ENCODE measurements at regions not wholly inside any gene's neighbourhood (a gene's known extent, or its start where the extent isn't known, plus 50 kb on each side); places are given as distances from the start of the nearest gene placed in this dataset.

DNA sequence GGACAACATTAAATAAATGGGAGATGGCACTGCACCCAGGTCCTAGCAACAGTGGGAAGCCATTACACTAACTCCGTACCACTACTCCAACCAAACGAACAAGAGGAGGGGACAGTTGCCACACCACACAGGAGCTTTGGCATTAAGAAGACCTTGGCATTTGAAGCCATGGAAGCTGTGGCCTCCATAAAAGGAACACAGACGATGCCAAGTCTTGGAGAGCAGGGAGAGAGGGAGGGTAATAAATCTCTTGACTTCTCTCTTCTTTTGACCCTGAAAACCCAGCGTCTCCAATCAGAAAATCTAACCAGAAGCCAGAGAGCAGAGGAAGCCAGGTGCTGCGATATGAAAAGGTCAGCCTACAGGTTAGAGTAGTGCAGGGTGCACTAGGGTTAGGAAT, 338.8 kb upstream of the TMEM132C start:
- Mint-ChIP-seq H3K27ac (no peak overlapping the region), H3K4me1 (peaks cover 0 to 2% (median 0%) of the 10 kb centered on the region in 3 donors)

DNA sequence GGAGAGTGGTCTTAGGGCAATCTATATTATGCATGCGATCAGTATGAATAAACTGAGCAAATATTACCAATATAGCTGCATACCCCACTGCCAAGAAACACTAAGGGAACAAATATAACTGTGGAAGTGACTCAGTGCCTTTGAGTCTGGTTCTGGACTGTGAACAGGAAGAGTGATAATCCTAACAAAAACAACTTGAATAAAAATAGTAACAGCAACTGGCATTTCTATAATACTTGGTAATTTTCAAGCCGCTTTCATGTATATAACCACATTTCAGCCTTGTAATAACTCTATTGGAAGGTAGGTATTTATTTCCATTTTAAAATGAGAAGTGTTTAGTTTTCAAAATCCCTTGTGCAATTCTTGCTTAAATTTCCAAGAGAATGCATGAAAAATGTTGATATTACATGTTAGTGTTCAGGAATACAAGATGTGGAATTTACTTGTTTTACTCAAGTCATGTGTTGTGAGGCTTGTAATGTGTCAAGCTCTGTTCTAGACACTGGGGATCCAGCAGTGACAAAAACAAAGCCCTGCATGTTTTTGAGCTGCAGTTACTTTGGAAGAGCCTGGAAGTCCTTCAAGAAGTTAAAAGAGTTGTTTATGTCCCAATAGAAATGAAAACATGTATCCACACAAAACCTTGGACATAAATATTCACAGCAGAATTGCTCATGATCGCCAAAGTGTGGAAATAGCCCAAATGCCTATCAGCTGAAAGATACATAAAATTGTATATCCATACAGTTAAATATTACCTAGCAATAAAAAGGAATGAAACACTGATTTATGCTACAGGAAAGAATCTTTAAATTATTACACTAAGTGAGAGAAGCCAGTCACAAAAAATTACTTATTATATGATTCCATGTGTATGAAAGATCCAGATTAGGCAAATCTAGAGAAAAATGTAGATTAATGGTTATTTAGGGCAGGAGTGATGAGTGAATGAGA, 338.1 kb upstream of the TMEM132C start:
- H3K36me3 Mint-ChIP-seq, result no peaks in the 10 kb centered on the region
- H3K27me3 Mint-ChIP-seq, result no peaks in the 10 kb centered on the region
- H3K27ac Mint-ChIP-seq, result no peak overlapping the region
- H3K9me3 Mint-ChIP-seq, result peaks cover 0 to 5% (median 3%) of the 10 kb centered on the region in 3 donors
- peaks cover 0 to 2% (median 0%) of the 10 kb centered on the region in 3 donors for H3K4me1 Mint-ChIP-seq
- H3K4me3 Mint-ChIP-seq, result no peak overlapping the region

More for the DNA sequence above, 338.8 kb upstream of the TMEM132C start:
- no peaks in the 10 kb centered on the region for H3K36me3 Mint-ChIP-seq
- H3K27me3 Mint-ChIP-seq, result no peaks in the 10 kb centered on the region
- H3K9me3 Mint-ChIP-seq, result peaks cover 0 to 5% (median 2%) of the 10 kb centered on the region in 3 donors
- peak overlapping the region in 1 of 4 donors; percentile 58 for H3K4me3 Mint-ChIP-seq

- Mint-ChIP-seq H3K27me3 (no peaks in the 10 kb centered on the region), H3K4me3 (no peak overlapping the region), H3K9me3 (peaks cover 0 to 9% (median 5%) of the 10 kb centered on the region in 3 donors), H3K27ac (no peak overlapping the region), H3K36me3 (no peaks in the 10 kb centered on the region), H3K4me1 (peaks cover 0 to 2% (median 0%) of the 10 kb centered on the region in 3 donors)
These were observed 336.8 kb upstream of the TMEM132C start for GRCh38 chr12:127930122-127930521.

DNA sequence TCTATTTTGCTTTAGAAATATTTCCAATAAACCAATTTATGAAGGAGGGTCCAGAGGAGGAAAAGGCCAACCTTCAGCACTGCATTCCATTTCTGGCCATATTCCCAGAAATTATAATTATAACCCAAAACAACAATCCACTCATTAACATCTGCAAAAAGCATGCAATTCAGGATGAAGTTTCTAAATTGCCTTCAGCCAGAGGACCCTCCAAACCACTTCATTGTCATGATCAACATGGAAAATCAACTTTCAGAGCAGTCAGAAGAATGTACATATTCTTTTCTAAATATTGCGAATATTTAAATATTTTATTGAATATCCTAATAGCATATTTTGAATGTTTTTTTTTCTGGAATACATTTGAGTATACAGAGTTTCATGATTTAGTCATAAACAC, 332.6 kb upstream of the TMEM132C start:
- H3K4me3 Mint-ChIP-seq, result no peak overlapping the region
- no peak overlapping the region for H3K27ac Mint-ChIP-seq
- H3K36me3 Mint-ChIP-seq, result no peaks in the 10 kb centered on the region
- H3K4me1 Mint-ChIP-seq, result peaks cover 0 to 2% (median 0%) of the 10 kb centered on the region in 3 donors
- H3K27me3 Mint-ChIP-seq, result no peaks in the 10 kb centered on the region
- peaks cover 2 to 16% (median 5%) of the 10 kb centered on the region in 3 donors for H3K9me3 Mint-ChIP-seq

DNA sequence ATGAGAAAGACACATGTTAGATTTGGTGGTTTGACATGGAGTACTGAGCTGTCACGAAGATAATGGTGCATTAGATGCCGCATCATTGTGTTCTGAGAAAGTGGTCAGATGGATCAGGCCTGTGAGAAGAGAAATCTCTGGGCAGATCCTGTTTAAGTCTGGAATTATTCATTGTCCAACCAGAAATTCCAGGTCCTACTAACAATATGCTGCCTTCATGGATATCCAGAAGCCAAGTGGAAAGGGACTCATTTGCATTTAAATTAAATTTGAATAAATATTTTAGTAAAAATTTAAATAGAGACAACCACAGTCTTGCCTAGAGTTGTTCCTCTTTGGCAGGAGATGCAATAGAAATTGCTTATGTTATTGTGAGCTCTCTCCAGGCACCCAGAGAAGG, 330.5 kb upstream of the TMEM132C start:
- H3K4me1 Mint-ChIP-seq, result no peaks in the 10 kb centered on the region
- H3K27me3 Mint-ChIP-seq, result no peaks in the 10 kb centered on the region
- H3K4me3 Mint-ChIP-seq, result no peak overlapping the region
- no peak overlapping the region for H3K27ac Mint-ChIP-seq
- H3K36me3 Mint-ChIP-seq, result no peaks in the 10 kb centered on the region
- peaks cover 5 to 16% (median 6%) of the 10 kb centered on the region in 3 donors for H3K9me3 Mint-ChIP-seq

DNA sequence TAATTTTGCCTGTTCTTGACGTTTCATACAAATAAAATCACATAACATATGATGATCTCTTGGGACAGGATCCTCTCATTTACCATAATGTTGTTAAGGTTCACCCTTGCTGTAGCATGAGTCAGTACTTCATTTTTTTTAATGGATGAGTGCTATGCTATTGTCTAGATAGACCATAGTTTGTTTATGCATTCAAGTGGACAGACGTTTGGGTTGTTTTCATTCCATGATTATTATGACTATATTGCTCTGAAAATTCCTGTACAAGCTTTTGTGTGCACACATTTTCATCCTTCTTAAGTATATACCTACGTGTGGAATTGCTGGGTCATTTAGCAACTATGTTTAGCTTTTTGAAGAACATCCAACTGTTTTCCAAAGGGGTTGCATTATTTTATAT, 325.6 kb upstream of the TMEM132C start:
- Mint-ChIP-seq H3K4me1 (no peaks in the 10 kb centered on the region), H3K4me3 (no peak overlapping the region), H3K36me3 (no peaks in the 10 kb centered on the region)

DNA sequence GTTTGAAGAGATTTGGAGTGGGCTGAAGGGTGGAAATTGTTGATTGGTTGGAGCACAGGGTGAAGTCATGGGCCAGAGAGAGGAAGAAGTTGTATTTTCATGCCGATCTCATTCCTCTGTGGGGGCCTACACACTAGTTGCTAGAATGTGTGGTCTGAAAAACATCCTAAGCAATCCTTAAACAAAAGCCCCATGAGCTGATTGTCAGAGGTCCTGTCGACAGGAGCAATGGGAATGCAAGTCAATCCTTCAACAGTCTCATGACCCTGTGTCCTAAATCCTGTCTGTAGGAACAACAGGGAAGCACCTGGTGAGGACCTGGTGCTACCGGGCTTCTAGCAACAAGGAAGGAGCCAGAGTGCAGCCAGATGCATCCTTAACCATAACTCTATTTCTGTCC, 324.0 kb upstream of the TMEM132C start:
- Mint-ChIP-seq H3K36me3 (no peaks in the 10 kb centered on the region), H3K4me1 (no peaks in the 10 kb centered on the region), H3K4me3 (no peak overlapping the region), H3K27ac (no peak overlapping the region), H3K9me3 (peaks cover 5 to 12% (median 11%) of the 10 kb centered on the region in 3 donors), H3K27me3 (no peaks in the 10 kb centered on the region)

More for the DNA sequence above, 325.6 kb upstream of the TMEM132C start:
- Mint-ChIP-seq H3K27ac (no peak overlapping the region), H3K27me3 (no peaks in the 10 kb centered on the region), H3K9me3 (peaks cover 5 to 13% (median 9%) of the 10 kb centered on the region in 3 donors)

GRCh38 chr12:127943481-127944210, 323.3 kb upstream of the TMEM132C start:
- H3K9me3 Mint-ChIP-seq, result peaks cover 5 to 13% (median 11%) of the 10 kb centered on the region in 3 donors
- no peak overlapping the region for H3K27ac Mint-ChIP-seq
- no peaks in the 10 kb centered on the region for H3K27me3 Mint-ChIP-seq
- H3K4me3 Mint-ChIP-seq, result no peak overlapping the region
- no peaks in the 10 kb centered on the region for H3K4me1 Mint-ChIP-seq
- no peaks in the 10 kb centered on the region for H3K36me3 Mint-ChIP-seq

GRCh38 chr12:127944211-127944899, 322.6 kb upstream of the TMEM132C start:
- H3K9me3 Mint-ChIP-seq, result peaks cover 5 to 11% (median 6%) of the 10 kb centered on the region in 3 donors
- H3K4me1 Mint-ChIP-seq, result no peaks in the 10 kb centered on the region
- H3K36me3 Mint-ChIP-seq, result no peaks in the 10 kb centered on the region
- no peak overlapping the region for H3K4me3 Mint-ChIP-seq
- no peak overlapping the region for H3K27ac Mint-ChIP-seq
- H3K27me3 Mint-ChIP-seq, result no peaks in the 10 kb centered on the region

DNA sequence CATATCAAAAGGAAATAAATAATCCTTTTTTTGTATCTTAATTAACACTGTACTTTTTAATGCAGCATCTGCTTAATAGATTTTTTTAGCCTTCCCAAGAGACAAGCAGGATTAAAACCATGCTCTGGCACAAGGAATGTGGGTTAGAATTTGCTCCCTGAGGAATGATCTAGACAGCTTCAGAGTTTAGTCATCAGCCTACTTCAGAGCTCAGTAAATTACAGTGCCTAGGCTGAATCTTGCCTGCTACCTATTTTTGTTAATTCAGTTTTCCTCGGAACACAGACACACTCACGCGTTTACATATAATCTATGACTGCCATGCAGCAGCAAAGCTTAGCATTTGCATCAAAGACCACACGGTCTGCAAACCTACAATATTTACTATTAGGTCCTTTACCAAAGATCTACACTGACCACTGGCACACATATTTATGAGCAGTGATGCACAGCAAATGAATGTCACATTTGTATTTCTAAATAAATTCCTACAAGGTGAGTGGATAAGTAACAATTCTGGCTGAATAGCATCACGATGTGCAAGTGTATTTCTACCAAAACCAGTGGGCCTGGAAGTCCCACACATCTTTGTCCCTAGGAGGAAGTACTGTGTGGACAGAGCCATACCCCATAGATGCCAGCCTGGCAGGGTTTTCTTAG, 309.8 kb upstream of the TMEM132C start:
- no peaks in the 10 kb centered on the region for H3K27me3 Mint-ChIP-seq
- no peaks in the 10 kb centered on the region for H3K4me1 Mint-ChIP-seq
- no peaks in the 10 kb centered on the region for H3K36me3 Mint-ChIP-seq
- H3K27ac Mint-ChIP-seq, result no peak overlapping the region
- no peak overlapping the region for H3K4me3 Mint-ChIP-seq
- H3K9me3 Mint-ChIP-seq, result peaks cover 0 to 4% (median 2%) of the 10 kb centered on the region in 3 donors

GRCh38 chr12:127962303-127962702, 304.7 kb upstream of the TMEM132C start:
- H3K27me3 Mint-ChIP-seq, result no peaks in the 10 kb centered on the region
- no peaks in the 10 kb centered on the region for H3K4me1 Mint-ChIP-seq
- H3K36me3 Mint-ChIP-seq, result no peaks in the 10 kb centered on the region
- no peak overlapping the region for H3K27ac Mint-ChIP-seq
- no peak overlapping the region for H3K4me3 Mint-ChIP-seq
- H3K9me3 Mint-ChIP-seq, result peaks cover 1 to 20% (median 8%) of the 10 kb centered on the region in 3 donors

GRCh38 chr12:127963933-127964332, 303.0 kb upstream of the TMEM132C start:
- H3K36me3 Mint-ChIP-seq, result no peaks in the 10 kb centered on the region
- H3K9me3 Mint-ChIP-seq, result peaks cover 5 to 26% (median 11%) of the 10 kb centered on the region in 3 donors
- no peaks in the 10 kb centered on the region for H3K4me1 Mint-ChIP-seq
- no peak overlapping the region for H3K27ac Mint-ChIP-seq
- no peak overlapping the region for H3K4me3 Mint-ChIP-seq
- no peaks in the 10 kb centered on the region for H3K27me3 Mint-ChIP-seq

- peaks cover 6 to 33% (median 10%) of the 10 kb centered on the region in 3 donors for H3K9me3 Mint-ChIP-seq
- no peak overlapping the region for H3K4me3 Mint-ChIP-seq
- no peaks in the 10 kb centered on the region for H3K27me3 Mint-ChIP-seq
- no peaks in the 10 kb centered on the region for H3K4me1 Mint-ChIP-seq
- no peak overlapping the region for H3K27ac Mint-ChIP-seq
- H3K36me3 Mint-ChIP-seq, result no peaks in the 10 kb centered on the region
These were observed 302.3 kb upstream of the TMEM132C start for GRCh38 chr12:127964717-127965116.

DNA sequence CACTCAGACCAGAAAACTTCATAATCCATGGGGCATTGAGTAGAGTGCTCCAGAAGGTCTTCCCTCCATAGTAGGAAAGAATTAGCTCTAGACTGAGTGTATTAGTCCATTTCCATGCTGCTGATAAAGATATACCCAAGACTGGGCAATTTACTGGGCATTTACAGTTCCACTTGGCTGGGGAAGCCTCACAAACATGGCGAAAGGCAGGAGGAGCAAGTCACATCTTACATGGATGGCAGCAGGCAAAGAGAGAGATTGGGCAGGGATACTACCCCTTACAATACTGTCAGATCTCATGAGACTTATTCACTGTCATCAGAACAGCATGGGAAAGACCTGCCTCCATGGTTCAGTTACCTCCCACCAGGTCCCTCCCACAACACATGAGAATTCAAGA, 300.6 kb upstream of the TMEM132C start:
- Mint-ChIP-seq H3K4me1 (no peaks in the 10 kb centered on the region), H3K27ac (no peak overlapping the region), H3K9me3 (peaks cover 6 to 35% (median 10%) of the 10 kb centered on the region in 3 donors), H3K4me3 (no peak overlapping the region), H3K27me3 (no peaks in the 10 kb centered on the region), H3K36me3 (no peaks in the 10 kb centered on the region)

Measured in IgD-negative memory B cell (primary cell).